Testis (tissue), 2 donors: ENCODE measurements at regions not wholly inside any gene's neighbourhood (a gene's known extent, or its start where the extent isn't known, plus 50 kb on each side); places are given as distances from the start of the nearest gene placed in this dataset.

ENCODE experiments used
- DNase-seq: peaks from one replicate; pipeline ENCODE4 v3.0.0-alpha.2; 2019
- H3K27ac ChIP-seq, 2 donors: fragments of 200-600 bp; sonication (generic); one replicate each; pipeline ENCODE4 v1.5.1; 2019
- H3K27me3 ChIP-seq: fragments of 200-600 bp; sonication (generic); one replicate; pipeline ENCODE4 v1.5.1; 2019
- H3K36me3 ChIP-seq: fragments of 200-600 bp; sonication (generic); one replicate; pipeline ENCODE4 v1.5.1; 2017; ENCODE audit warnings: low read depth; ENCODE audit errors: missing control alignments
- H3K4me1 ChIP-seq: fragments of 200-600 bp; sonication (generic); one replicate; pipeline ENCODE4 v1.5.1; 2019
- H3K4me3 ChIP-seq, 2 donors: fragments of 200-600 bp; sonication (generic); one replicate each; pipeline ENCODE4 v1.5.1; 2017 to 2019
- H3K9me3 ChIP-seq: fragments of 200-600 bp; sonication (generic); one replicate; pipeline ENCODE4 v1.5.1; 2017
- POLR2A ChIP-seq: fragments of 450-650 bp; IDR thresholded peaks from one replicate; pipeline ENCODE4 v1.6.1; 2017; ENCODE audit warnings: antibody characterized with exemption, mild to moderate bottlenecking, moderate library complexity
- WGBS, 2 donors: methylation state at CpG; one replicate each; pipeline ENCODE4 v1.1.5; 2018; 5-methylcytosine and 5-hydroxymethylcytosine counted together
- intact Hi-C: fragments of 100-400 bp; cut with DNase I; formaldehyde crosslinking; loops from one replicate; pipeline ENCODE4 v1.15.1; 2023; ENCODE audit warnings: low total_unique reads
- TF ChIP-seq, protein P1 (sequence below), 3 experiments: fragments of 450-650 bp in 2 of 3; fragments of 200-600 bp in 1 of 3; sonication (generic) in 1 of 3; IDR thresholded peaks; one replicate each; pipeline ENCODE4 v1.5.1; 2016 to 2019; ENCODE audit warnings: antibody characterized with exemption in 3 of 3, mild to moderate bottlenecking in 2 of 3, moderate library complexity in 1 of 3

DNA sequence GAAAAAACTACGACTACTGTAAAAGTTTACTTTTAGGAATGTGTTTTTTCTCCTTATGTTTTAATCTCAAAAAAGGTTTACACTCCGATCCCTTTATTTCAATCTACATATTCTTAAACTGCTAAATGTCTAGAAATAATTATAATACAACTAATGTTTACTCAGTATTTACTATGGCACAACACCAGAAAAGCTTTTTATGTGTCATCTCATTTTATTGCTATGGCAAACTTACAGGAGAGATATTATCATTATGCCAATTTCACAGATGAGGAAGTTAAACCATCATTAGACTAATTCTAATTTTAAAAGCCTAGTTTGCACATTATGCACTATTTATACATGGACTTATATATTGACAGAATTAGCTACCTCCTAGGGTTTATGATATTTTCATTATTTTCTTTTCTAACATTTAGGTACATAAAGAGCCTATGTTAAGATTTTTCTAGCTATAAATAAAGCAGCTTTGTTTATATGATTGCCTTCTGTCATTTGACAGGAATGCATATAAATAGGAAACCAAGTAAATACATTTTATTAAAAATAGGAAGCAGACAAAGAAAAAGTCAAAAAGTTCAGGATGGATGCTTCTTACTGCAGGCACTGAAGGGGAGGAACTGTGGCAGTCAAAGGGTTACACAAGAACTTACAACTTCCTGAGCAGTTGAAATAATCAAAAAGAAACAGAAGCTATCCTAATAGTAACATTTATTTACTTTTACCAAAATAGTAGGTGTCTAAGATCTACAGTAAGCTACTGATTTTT is 442.4 kb downstream of the LTN1 start:
- WGBS, 2 donors: 74 to 89% methylated on average over 2 of the region's 2 CpGs
- Histone ChIP-seq H3K27me3 (no peaks in the 10 kb centered on the region), H3K9me3 (no peaks in the 10 kb centered on the region), H3K4me3 (no peak overlapping the region), H3K27ac (no peak overlapping the region), H3K4me1 (no peaks in the 10 kb centered on the region), H3K36me3 (no peaks in the 10 kb centered on the region)
- intact Hi-C loops: no loop called here
- no peak for TF ChIP-seq POLR2A
- TF ChIP-seq, protein P1, sequence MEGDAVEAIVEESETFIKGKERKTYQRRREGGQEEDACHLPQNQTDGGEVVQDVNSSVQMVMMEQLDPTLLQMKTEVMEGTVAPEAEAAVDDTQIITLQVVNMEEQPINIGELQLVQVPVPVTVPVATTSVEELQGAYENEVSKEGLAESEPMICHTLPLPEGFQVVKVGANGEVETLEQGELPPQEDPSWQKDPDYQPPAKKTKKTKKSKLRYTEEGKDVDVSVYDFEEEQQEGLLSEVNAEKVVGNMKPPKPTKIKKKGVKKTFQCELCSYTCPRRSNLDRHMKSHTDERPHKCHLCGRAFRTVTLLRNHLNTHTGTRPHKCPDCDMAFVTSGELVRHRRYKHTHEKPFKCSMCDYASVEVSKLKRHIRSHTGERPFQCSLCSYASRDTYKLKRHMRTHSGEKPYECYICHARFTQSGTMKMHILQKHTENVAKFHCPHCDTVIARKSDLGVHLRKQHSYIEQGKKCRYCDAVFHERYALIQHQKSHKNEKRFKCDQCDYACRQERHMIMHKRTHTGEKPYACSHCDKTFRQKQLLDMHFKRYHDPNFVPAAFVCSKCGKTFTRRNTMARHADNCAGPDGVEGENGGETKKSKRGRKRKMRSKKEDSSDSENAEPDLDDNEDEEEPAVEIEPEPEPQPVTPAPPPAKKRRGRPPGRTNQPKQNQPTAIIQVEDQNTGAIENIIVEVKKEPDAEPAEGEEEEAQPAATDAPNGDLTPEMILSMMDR (IDR thresholded peaks at IDR 0.05): no peak
- no peak for DNase-seq

DNA sequence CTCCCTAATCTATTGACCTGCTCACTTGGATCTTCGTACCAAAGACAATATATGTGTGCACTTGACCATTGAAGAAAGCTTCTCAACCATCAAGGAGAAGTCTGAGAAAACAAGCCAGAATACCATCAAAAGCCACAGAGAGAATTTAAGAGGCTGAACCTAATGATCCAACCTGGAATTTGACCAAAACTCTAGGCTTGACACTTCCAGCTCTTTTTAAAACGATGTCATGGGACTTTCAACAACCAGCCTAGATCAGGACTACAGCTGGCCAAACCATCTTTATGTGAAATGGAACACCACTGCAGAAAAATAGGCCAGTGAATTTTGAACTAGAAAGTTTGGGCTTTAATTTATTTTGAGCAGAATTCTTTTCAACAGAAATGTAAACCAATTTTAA is 444.4 kb downstream of the LTN1 start:
- TF ChIP-seq, protein P1 (IDR thresholded peaks at IDR 0.05): no peak
- no peak for TF ChIP-seq POLR2A
- intact Hi-C loops: no loop called here
- WGBS, 2 donors: 68 to 72% methylated on average over 2 of the region's 2 CpGs

DNA sequence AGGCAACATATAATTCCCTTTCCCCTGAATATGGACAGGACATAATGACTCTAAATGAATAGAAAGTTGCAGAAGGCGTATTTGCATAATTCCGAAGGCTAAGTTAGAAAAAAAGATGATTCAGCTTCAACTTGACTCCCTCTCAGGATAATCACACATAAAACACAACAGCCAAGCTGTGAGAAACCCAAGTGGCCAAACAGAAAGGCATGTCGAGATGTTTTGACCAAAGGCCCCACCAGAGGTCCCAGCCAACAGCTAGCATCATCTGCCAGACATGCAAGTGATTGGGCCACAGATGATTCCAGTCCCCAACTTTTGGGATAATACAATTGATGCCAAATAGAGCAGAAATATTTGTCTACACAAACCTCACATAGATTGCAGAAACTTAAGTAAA is 444.9 kb downstream of the LTN1 start:
- Histone ChIP-seq H3K9me3 (no peaks in the 10 kb centered on the region), H3K4me1 (no peaks in the 10 kb centered on the region), H3K27ac (no peak overlapping the region), H3K36me3 (no peaks in the 10 kb centered on the region), H3K27me3 (no peaks in the 10 kb centered on the region), H3K4me3 (no peak overlapping the region)
- intact Hi-C loops: no loop called here
- WGBS, 2 donors: 63% methylated on average over 3 of the region's 3 CpGs
- TF ChIP-seq, protein P1 (IDR thresholded peaks at IDR 0.05): no peak
- no peak for TF ChIP-seq POLR2A
- DNase-seq: no peak

More for the DNA sequence above, 444.4 kb downstream of the LTN1 start:
- Histone ChIP-seq H3K4me1 (no peaks in the 10 kb centered on the region), H3K27me3 (no peaks in the 10 kb centered on the region), H3K27ac (no peak overlapping the region), H3K4me3 (no peak overlapping the region), H3K36me3 (no peaks in the 10 kb centered on the region), H3K9me3 (no peaks in the 10 kb centered on the region)
- DNase-seq: no peak

DNA sequence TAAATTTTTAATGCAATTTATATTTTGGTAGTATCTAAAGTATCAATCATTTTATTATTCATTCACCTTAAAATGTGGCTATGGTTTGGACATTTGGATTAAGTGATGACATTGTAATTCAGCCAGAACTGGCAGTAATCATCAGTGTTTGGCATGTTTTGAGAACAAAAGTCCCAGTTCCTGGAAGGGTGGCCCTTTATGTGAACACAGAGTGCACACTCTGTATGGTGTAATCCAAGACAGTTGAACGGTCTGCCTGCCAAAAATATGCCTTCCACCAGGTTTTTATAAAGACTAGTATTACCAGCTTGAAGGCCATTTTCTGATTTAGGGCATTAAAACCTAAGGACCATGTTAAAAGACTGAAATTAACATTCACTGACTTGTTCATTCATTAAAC is 448.7 kb downstream of the LTN1 start:
- WGBS, 2 donors: 47 to 50% methylated on average over 1 of the region's 1 CpG
- TF ChIP-seq, protein P1 (IDR thresholded peaks at IDR 0.05): no peak
- TF ChIP-seq POLR2A: no peak
- Histone ChIP-seq H3K9me3 (no peaks in the 10 kb centered on the region), H3K27ac (no peak overlapping the region), H3K4me3 (no peak overlapping the region), H3K36me3 (no peaks in the 10 kb centered on the region), H3K4me1 (no peaks in the 10 kb centered on the region), H3K27me3 (no peaks in the 10 kb centered on the region)
- no peak for DNase-seq
- intact Hi-C loops: no loop called here
